Esophagus (tissue), 2 donors: ENCODE measurements at regions not wholly inside any gene's neighbourhood (a gene's known extent, or its start where the extent isn't known, plus 50 kb on each side); places are given as distances from the start of the nearest gene placed in this dataset.

Source experiments
- H3K27ac ChIP-seq, 2 donors: one replicate each; pipeline ENCODE4 v1.5.1; 2013; ENCODE audit warnings: low read depth in 2 of 2, mild to moderate bottlenecking in 2 of 2, inconsistent platforms in 1 of 2, low read length in 1 of 2, moderate library complexity in 1 of 2
- H3K27me3 ChIP-seq, 2 donors: one replicate each; pipeline ENCODE4 v1.6.1; 2013; ENCODE audit warnings: low read length in 2 of 2, control low read depth in 1 of 2, mild to moderate bottlenecking in 1 of 2; ENCODE audit not compliant: insufficient read depth in 2 of 2, control insufficient read depth in 1 of 2
- H3K36me3 ChIP-seq, 2 donors: one replicate each; pipeline ENCODE4 v1.6.1; 2013; ENCODE audit warnings: low read length in 1 of 2; ENCODE audit not compliant: control insufficient read depth in 2 of 2, insufficient read depth in 2 of 2
- H3K4me1 ChIP-seq, 2 donors: one replicate each; pipeline ENCODE4 v1.6.1; 2013; ENCODE audit warnings: low read length in 1 of 2; ENCODE audit not compliant: control insufficient read depth in 2 of 2, insufficient read depth in 2 of 2
- H3K4me3 ChIP-seq, 2 donors: one replicate each; pipeline ENCODE4 v1.5.1; 2013; ENCODE audit warnings: low read length in 2 of 2, mild to moderate bottlenecking in 2 of 2, low read depth in 1 of 2, moderate library complexity in 1 of 2
- H3K9me3 ChIP-seq, 2 donors: one replicate each; pipeline ENCODE4 v1.6.1; 2013; ENCODE audit warnings: mild to moderate bottlenecking in 2 of 2, low read depth in 1 of 2, low read length in 1 of 2, moderate library complexity in 1 of 2; ENCODE audit not compliant: control insufficient read depth in 2 of 2, insufficient read depth in 1 of 2
- WGBS, 2 donors: extraction: QIAGEN DNeasy Blood & Tissue Kit; methylation state at CpG; one replicate each; pipeline ENCODE4 v1.1.7; 2013; 5-methylcytosine and 5-hydroxymethylcytosine counted together
- donor health status: healthy with polysubstance abuse.
- donor health status: Bipolar disorder and iron deficiency.

- WGBS, 2 donors = 87 to 93% methylated on average over 4 of the region's 4 CpGs
- no peaks in the 10 kb centered on the region for H3K9me3 ChIP-seq
- no peak overlapping the region for H3K4me3 ChIP-seq
- no peaks in the 10 kb centered on the region for H3K36me3 ChIP-seq
- H3K4me1 ChIP-seq = no peaks in the 10 kb centered on the region
- no peak overlapping the region for H3K27ac ChIP-seq
- no peaks in the 10 kb centered on the region for H3K27me3 ChIP-seq
Measured at GRCh38 chr10:89085153-89085552, 94.6 kb downstream of the FAS start.

GRCh38 chr10:89082086-89082485 lies 91.5 kb downstream of the FAS start:
- no peaks in the 10 kb centered on the region for H3K27me3 ChIP-seq
- 76 to 86% methylated on average over 5 of the region's 5 CpGs for WGBS, 2 donors
- H3K4me3 ChIP-seq = no peak overlapping the region
- no peaks in the 10 kb centered on the region for H3K4me1 ChIP-seq
- no peaks in the 10 kb centered on the region for H3K36me3 ChIP-seq
- no peaks in the 10 kb centered on the region for H3K9me3 ChIP-seq
- H3K27ac ChIP-seq = no peak overlapping the region

- Histone ChIP-seq H3K36me3 (no peaks in the 10 kb centered on the region), H3K27ac (peak overlapping the region in 1 of 2 donors; percentile 4), H3K9me3 (no peaks in the 10 kb centered on the region), H3K4me3 (no peak overlapping the region), H3K27me3 (no peaks in the 10 kb centered on the region), H3K4me1 (no peaks in the 10 kb centered on the region)
- WGBS, 2 donors = 65 to 77% methylated on average over 3 of the region's 3 CpGs
Measured at GRCh38 chr10:89080660-89081059, 90.1 kb downstream of the FAS start.

- no peak overlapping the region for H3K27ac ChIP-seq
Measured at GRCh38 chr10:89079961-89080360, 89.4 kb downstream of the FAS start.

GRCh38 chr10:89078724-89079672 lies 88.4 kb downstream of the FAS start:
- Histone ChIP-seq H3K36me3 (no peaks in the 10 kb centered on the region), H3K4me3 (no peak overlapping the region), H3K27ac (no peak overlapping the region), H3K9me3 (no peaks in the 10 kb centered on the region), H3K27me3 (no peaks in the 10 kb centered on the region), H3K4me1 (no peaks in the 10 kb centered on the region)
- 81 to 86% methylated on average over 9 of the region's 9 CpGs for WGBS, 2 donors

More at GRCh38 chr10:89079961-89080360, 89.4 kb downstream of the FAS start:
- no peak overlapping the region for H3K4me3 ChIP-seq
- WGBS, 2 donors = 80 to 91% methylated on average over 1 of the region's 1 CpG
- no peaks in the 10 kb centered on the region for H3K4me1 ChIP-seq
- H3K27me3 ChIP-seq = no peaks in the 10 kb centered on the region
- no peaks in the 10 kb centered on the region for H3K9me3 ChIP-seq
- no peaks in the 10 kb centered on the region for H3K36me3 ChIP-seq

- no peaks in the 10 kb centered on the region for H3K9me3 ChIP-seq
- no peak overlapping the region for H3K27ac ChIP-seq
Measured at GRCh38 chr10:89076120-89076519, 85.5 kb downstream of the FAS start.

GRCh38 chr10:89075631-89076030 lies 85.0 kb downstream of the FAS start:
- WGBS, 2 donors = 94 to 97% methylated on average over 1 of the region's 1 CpG
- no peak overlapping the region for H3K27ac ChIP-seq
- H3K27me3 ChIP-seq = no peaks in the 10 kb centered on the region
- H3K4me3 ChIP-seq = no peak overlapping the region
- no peaks in the 10 kb centered on the region for H3K4me1 ChIP-seq
- no peaks in the 10 kb centered on the region for H3K9me3 ChIP-seq
- no peaks in the 10 kb centered on the region for H3K36me3 ChIP-seq

More at GRCh38 chr10:89076120-89076519, 85.5 kb downstream of the FAS start:
- 84 to 87% methylated on average over 2 of the region's 2 CpGs for WGBS, 2 donors
- Histone ChIP-seq H3K36me3 (no peaks in the 10 kb centered on the region), H3K27me3 (no peaks in the 10 kb centered on the region), H3K4me3 (no peak overlapping the region), H3K4me1 (no peaks in the 10 kb centered on the region)

GRCh38 chr10:89074120-89074519 lies 83.5 kb downstream of the FAS start:
- H3K36me3 ChIP-seq = no peaks in the 10 kb centered on the region
- no peak overlapping the region for H3K27ac ChIP-seq
- no peaks in the 10 kb centered on the region for H3K4me1 ChIP-seq
- H3K4me3 ChIP-seq = no peak overlapping the region
- H3K27me3 ChIP-seq = no peaks in the 10 kb centered on the region
- H3K9me3 ChIP-seq = no peaks in the 10 kb centered on the region
- WGBS, 2 donors = 49 to 63% methylated on average over 3 of the region's 3 CpGs

- H3K27ac ChIP-seq = peak overlapping the region in 1 of 2 donors; percentile 37
- WGBS, 2 donors = 76 to 78% methylated on average over 2 of the region's 2 CpGs
- no peaks in the 10 kb centered on the region for H3K27me3 ChIP-seq
- H3K9me3 ChIP-seq = no peaks in the 10 kb centered on the region
- no peaks in the 10 kb centered on the region for H3K36me3 ChIP-seq
- no peaks in the 10 kb centered on the region for H3K4me1 ChIP-seq
- H3K4me3 ChIP-seq = no peak overlapping the region
Measured at GRCh38 chr10:89073719-89074118, 83.1 kb downstream of the FAS start.

GRCh38 chr10:89069589-89069988 lies 79.0 kb downstream of the FAS start:
- Histone ChIP-seq H3K27me3 (no peaks in the 10 kb centered on the region), H3K4me3 (no peak overlapping the region), H3K9me3 (no peaks in the 10 kb centered on the region), H3K4me1 (no peaks in the 10 kb centered on the region), H3K27ac (no peak overlapping the region), H3K36me3 (no peaks in the 10 kb centered on the region)
- 79 to 85% methylated on average over 4 of the region's 4 CpGs for WGBS, 2 donors
